Body of pancreas (tissue), 4 donors: ENCODE measurements at regions not wholly inside any gene's neighbourhood (a gene's known extent, or its start where the extent isn't known, plus 50 kb on each side); places are given as distances from the start of the nearest gene placed in this dataset. TPM values are rescaled to one million over a fixed set of nuclear protein-coding genes. Genes with fewer than 3 reads are reported as not detected.
A peak's percentile ranks its signal among the peaks of the same experiment; 100 is the strongest.
"Not testable (repeated sequence)": the region's sequence is repeated elsewhere in the genome, so short reads cannot be mapped to it uniquely, and the experiment has no call there.

ENCODE experiments used
- ATAC-seq: fragments of 150-250 bp; one replicate; pipeline ENCODE4 v1.9.1; 2016
- DNase-seq, 4 donors: peaks; one replicate each; pipeline ENCODE4 v3.0.0-alpha.2; 2019
- H3K27ac ChIP-seq, 4 donors: fragments of 200-600 bp; sonication (generic); 1 replicate in 3 of 4; 2 replicates in 1 of 4; pipeline versions ENCODE4 v1.5.1 to v1.6.1; 2016 to 2019; ENCODE audit warnings: mild to moderate bottlenecking in 1 of 4, mixed read lengths in 1 of 4, moderate library complexity in 1 of 4
- H3K27me3 ChIP-seq, 2 donors: fragments of 200-600 bp; sonication (generic); one replicate each; pipeline ENCODE4 v1.6.0; 2016; ENCODE audit warnings: mild to moderate bottlenecking in 1 of 2
- H3K36me3 ChIP-seq, 2 donors: fragments of 200-600 bp; sonication (generic); replicated peaks in 1 of 2; 2 replicates each; pipeline ENCODE4 v1.5.1; 2016; ENCODE audit warnings: low read depth in 2 of 2; ENCODE audit not compliant: insufficient read depth in 1 of 2
- H3K4me1 ChIP-seq: fragments of 200-600 bp; sonication (generic); one replicate; pipeline ENCODE4 v1.6.0; 2016
- H3K4me3 ChIP-seq, 2 donors: fragments of 200-600 bp; sonication (generic); 1 replicate in 1 of 2; 2 replicates in 1 of 2; pipeline ENCODE4 v1.5.1; 2016 to 2019
- H3K9me3 ChIP-seq, 3 donors: fragments of 200-600 bp; sonication (generic); 1 replicate in 2 of 3; 2 replicates in 1 of 3; pipeline ENCODE4 v1.5.1; 2016
- CTCF ChIP-seq, 7 experiments: fragments of 450-650 bp in 4 of 7; fragments of 200-600 bp in 3 of 7; sonication (generic) in 3 of 7; IDR thresholded peaks; one replicate each; pipeline ENCODE4 v1.5.1; 2016 to 2019; ENCODE audit warnings: antibody characterized with exemption in 7 of 7
- POLR2A ChIP-seq, 3 donors: fragments of 450-650 bp; IDR thresholded peaks; one replicate each; pipeline ENCODE4 v1.6.1; 2016; ENCODE audit warnings: antibody characterized with exemption in 3 of 3, mild to moderate bottlenecking in 2 of 3
- WGBS, 2 donors: methylation state at CpG; one replicate each; pipeline ENCODE4 v1.1.5; 2017; 5-methylcytosine and 5-hydroxymethylcytosine counted together
- intact Hi-C: fragments of 100-400 bp; cut with DNase I; formaldehyde crosslinking; loops from one replicate; pipeline ENCODE4 v1.15.1; 2023
- small RNA-seq: library from RNA; depleted of rRNA; stranded (forward); fragments of <200 nt; gene quantifications from one replicate; pipeline ENCODE3, GENCODE V24; 2016

- no peaks in the 10 kb centered on the region for H3K27me3 ChIP-seq
- intact Hi-C loops, result no loop called here
- TF ChIP-seq POLR2A (IDR thresholded peaks at IDR 0.05) (no peak), CTCF (IDR thresholded peaks at IDR 0.05) (no peak)
- H3K36me3 ChIP-seq, result no peaks in the 10 kb centered on the region
- H3K4me1 ChIP-seq, result no peaks in the 10 kb centered on the region
- DNase-seq, result no peak
- H3K27ac ChIP-seq, result no peak overlapping the region
- H3K9me3 ChIP-seq, result no peaks in the 10 kb centered on the region
- H3K4me3 ChIP-seq, result no peak overlapping the region
- WGBS, 2 donors, result 74 to 76% methylated on average over 2 of the region's 2 CpGs
- ATAC-seq, result no peak
Measured at GRCh38 chr4:189874591-189874990, 66.1 kb upstream of the FRG1 start.

DNA sequence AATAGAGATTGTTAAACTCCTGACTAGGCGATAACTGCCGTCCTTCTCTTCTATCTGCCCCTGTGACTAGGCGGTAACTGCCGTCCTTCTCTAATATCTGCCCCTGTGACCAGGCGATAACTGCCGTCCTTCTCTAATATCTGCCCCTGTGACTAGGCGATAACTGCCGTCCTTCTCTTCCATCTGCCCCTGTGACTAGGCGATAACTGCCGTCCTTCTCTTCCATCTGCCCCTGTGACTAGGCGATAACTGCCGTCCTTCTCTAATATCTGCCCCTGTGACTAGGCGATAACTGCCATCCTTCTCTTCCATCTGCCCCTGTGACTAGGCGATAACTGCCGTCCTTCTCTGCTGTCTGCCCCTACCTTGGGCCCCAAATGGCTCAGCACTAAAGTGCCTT is 59.5 kb upstream of the FRG1 start:
- H3K4me1 ChIP-seq, ATAC-seq, H3K27me3 ChIP-seq, H3K27ac ChIP-seq, H3K4me3 ChIP-seq, H3K9me3 ChIP-seq, H3K36me3 ChIP-seq, intact Hi-C loops: not testable (repeated sequence)
- peak in 1 of 4 donors; percentile 17 for DNase-seq
- WGBS, 2 donors, result 88 to 92% methylated on average over 15 of the region's 15 CpGs

GRCh38 chr4:189888407-189888806 is 52.3 kb upstream of the FRG1 start:
- H3K9me3 ChIP-seq, H3K27ac ChIP-seq, ATAC-seq, DNase-seq, H3K4me1 ChIP-seq, H3K4me3 ChIP-seq, H3K36me3 ChIP-seq, H3K27me3 ChIP-seq, intact Hi-C loops: not testable (repeated sequence)
- WGBS, 2 donors, result 54 to 72% methylated on average over 3 to 4 of the region's 4 CpGs

Small RNA genes in the stretch of these regions (small RNA-seq; reads per million reads assigned to genes)
- not detected for gene RNU1-51P
- gene RNU7-192P, result not detected
